ENCODE measurements at regions not wholly inside any gene's neighbourhood (a gene's known extent, or its start where the extent isn't known, plus 50 kb on each side); places are given as distances from the start of the nearest gene placed in this dataset.
"Not testable (repeated sequence)": the region's sequence is repeated elsewhere in the genome, so short reads cannot be mapped to it uniquely, and the experiment has no call there.

DNA sequence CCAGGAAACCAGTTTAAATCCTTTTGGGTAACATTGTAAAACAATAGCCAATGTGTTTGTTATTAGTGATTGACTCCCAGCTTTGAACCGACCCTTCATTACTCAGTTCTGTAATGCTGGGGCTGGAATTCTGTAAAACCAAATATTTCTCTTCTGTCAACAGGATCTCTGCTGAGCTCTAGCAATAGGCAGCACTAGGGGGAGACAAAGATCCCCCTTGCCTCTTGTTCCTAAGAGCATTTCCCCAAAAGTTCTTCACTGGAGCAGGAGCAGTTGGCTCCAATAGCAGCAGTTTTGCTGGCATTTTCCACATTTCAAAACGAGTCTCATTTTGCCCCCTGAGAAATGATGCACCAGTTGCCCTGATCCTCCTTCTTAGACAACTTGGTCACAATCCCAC is 1671.1 kb downstream of the MRPL39 start:
- no peak overlapping the region for H3K4me3 ChIP-seq (ENCODE audit: low read depth, low read length)
- TF ChIP-seq, protein P1, sequence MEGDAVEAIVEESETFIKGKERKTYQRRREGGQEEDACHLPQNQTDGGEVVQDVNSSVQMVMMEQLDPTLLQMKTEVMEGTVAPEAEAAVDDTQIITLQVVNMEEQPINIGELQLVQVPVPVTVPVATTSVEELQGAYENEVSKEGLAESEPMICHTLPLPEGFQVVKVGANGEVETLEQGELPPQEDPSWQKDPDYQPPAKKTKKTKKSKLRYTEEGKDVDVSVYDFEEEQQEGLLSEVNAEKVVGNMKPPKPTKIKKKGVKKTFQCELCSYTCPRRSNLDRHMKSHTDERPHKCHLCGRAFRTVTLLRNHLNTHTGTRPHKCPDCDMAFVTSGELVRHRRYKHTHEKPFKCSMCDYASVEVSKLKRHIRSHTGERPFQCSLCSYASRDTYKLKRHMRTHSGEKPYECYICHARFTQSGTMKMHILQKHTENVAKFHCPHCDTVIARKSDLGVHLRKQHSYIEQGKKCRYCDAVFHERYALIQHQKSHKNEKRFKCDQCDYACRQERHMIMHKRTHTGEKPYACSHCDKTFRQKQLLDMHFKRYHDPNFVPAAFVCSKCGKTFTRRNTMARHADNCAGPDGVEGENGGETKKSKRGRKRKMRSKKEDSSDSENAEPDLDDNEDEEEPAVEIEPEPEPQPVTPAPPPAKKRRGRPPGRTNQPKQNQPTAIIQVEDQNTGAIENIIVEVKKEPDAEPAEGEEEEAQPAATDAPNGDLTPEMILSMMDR (IDR thresholded peaks at IDR 0.05; ENCODE audit: borderline replicate concordance, insufficient read depth, low read depth, low read length), result no peak

DNA sequence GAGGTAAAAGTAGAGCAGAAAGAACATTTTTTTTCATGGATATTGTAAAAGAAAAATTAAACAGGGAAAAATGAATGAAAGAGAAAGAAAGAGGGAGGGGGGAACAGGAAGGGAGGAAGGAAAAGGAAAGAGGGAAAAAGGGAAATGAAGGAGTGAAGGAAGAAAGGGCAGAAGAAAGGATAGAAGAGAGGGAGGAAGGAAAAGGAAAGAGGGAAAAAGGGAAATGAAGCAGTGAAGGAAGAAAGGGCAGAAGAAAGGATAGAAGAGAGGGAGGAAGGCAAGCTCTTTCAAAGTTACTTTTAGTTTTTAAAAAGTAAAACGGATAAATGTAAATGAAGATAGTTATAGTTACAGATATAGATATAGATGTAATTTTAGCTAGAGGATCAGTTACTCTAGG is 1676.7 kb downstream of the MRPL39 start:
- no peak overlapping the region for H3K4me3 ChIP-seq (ENCODE audit: low read depth, low read length)
- TF ChIP-seq, protein P1 (IDR thresholded peaks at IDR 0.05; ENCODE audit: borderline replicate concordance, insufficient read depth, low read depth, low read length), result no peak

DNA sequence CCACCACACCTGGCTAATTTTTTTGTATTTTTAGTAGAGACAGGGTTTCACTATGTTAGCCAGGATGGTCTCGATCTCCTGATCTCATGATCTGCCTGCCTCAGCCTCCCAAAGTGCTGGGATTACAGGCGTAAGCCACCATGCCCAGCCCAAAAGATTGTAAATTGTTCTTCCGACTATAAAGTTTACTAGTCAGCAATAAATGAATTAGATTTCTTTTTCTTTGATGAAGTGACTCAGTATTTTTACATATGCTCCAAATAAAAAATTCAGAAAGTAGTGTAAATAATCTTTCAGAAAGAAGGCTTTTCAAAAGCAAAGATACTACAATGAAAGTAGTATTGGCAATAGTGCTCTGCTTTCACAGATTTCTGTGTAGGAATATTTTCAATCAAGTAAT is 1680.9 kb downstream of the MRPL39 start:
- H3K4me3 ChIP-seq (ENCODE audit: low read depth, low read length), result not testable (repeated sequence)

DNA sequence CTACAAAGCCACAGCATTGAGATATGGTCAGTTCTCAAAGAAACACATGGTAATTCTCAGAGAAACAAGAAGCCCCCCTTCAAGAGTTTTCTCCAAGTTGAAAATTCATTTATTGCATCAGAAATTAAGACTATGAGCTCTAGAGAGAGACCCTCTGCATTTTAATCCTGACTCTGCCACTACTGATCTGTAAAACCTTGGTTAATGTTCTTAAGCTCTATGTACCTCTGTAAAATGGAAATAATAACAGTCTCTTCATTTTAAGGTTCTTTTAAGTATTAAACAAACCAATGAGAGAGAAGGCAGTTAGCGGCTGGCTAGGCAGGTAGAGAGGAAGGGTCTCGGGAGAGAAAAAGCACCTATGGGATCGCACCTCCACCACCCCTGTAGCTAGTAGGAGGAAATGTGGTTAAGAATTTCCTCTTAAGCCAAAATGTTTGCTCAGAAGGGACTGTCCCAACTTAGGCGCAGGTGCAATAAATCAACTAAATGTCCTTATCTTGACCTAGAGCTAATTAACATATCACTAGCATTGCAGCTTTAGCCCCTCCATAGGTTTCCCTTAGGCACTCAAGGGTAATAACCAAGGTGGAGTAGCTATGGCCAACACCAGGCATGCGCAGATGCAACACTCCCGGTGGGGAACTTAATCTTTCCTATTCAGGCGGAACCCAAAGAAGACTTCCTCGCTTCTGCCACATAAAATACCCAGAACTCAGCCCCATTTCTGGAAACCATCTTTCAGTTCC is 1685.4 kb downstream of the MRPL39 start:
- no peak overlapping the region for H3K4me3 ChIP-seq (ENCODE audit: low read depth, low read length)
- TF ChIP-seq, protein P1 (IDR thresholded peaks at IDR 0.05; ENCODE audit: borderline replicate concordance, insufficient read depth, low read depth, low read length), result no peak

DNA sequence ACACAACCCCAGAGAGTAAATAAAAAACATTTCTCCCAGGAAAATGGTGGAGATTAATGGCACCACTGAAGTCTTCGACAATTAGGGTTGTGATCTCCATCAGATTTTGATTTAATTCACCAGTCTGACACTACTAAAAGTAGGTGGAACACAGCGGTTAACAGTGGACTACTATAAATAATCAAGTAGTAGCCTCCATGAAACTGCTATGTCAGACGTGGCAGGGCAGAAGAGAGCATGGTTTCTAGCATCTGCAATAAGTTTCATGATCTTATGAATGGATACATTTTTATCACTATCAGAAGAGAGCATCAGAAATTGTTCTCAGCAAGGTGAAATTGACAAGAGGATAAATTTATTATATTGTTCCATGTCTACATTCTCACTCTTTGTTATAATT is 1706.6 kb downstream of the MRPL39 start:
- H3K4me3 ChIP-seq (ENCODE audit: low read depth, low read length), result no peak overlapping the region
- TF ChIP-seq, protein P1 (IDR thresholded peaks at IDR 0.05; ENCODE audit: borderline replicate concordance, insufficient read depth, low read depth, low read length), result no peak

DNA sequence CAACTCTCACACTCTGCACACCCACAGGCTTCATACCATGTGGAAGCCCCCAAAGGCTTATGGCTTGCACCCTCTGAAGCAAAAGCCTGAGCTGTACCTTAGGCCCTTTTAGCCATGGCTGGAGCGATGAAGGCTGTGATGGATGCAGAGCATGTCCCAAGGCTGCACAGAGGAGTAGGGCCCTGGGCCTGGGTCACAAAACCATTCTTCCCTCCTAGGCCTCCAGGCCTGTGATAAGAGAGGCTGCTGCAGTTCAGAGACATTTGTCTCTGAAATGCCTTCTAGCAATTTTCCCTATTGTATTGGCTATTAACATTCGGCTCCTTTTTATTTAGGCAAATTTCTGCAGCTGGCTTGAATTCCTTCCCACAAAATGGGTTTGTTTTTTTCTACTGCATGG is 1707.7 kb downstream of the MRPL39 start:
- H3K4me3 ChIP-seq (ENCODE audit: low read depth, low read length), result no peak overlapping the region
- TF ChIP-seq, protein P1 (IDR thresholded peaks at IDR 0.05; ENCODE audit: borderline replicate concordance, insufficient read depth, low read depth, low read length), result no peak

DNA sequence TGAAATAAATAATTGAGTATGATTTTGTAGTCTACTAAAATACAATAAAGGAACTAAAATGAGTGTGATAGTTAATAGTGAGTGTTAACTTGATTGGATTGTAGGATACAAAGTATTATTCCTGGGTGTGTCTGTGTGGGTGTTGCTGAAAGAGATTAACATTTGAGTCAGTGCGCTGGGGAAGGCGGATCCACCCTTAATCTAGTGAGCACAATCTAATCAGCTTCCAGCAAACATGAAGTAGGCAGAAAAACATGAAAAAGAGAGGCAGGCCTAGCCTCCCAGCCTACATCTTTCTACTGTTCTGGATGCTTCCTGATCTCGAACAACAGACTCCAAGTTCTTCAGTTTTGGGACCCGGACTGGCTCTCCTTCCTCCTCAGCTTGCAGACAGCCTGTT is 1716.6 kb downstream of the MRPL39 start:
- no peak overlapping the region for H3K4me3 ChIP-seq (ENCODE audit: low read depth, low read length)
- TF ChIP-seq, protein P1 (IDR thresholded peaks at IDR 0.05; ENCODE audit: borderline replicate concordance, insufficient read depth, low read depth, low read length), result no peak
